GM19463 (cell line): ENCODE measurements at regions not wholly inside any gene's neighbourhood (a gene's known extent, or its start where the extent isn't known, plus 50 kb on each side); places are given as distances from the start of the nearest gene placed in this dataset.

Experiments used
- ATAC-seq: cut with Tn5 transposase; IDR thresholded peaks from one replicate; pipeline ENCODE4 v1.9.1; 2021; ENCODE audit warnings: mild to moderate bottlenecking, moderate library complexity; ENCODE audit not compliant: unreplicated experiment

DNA sequence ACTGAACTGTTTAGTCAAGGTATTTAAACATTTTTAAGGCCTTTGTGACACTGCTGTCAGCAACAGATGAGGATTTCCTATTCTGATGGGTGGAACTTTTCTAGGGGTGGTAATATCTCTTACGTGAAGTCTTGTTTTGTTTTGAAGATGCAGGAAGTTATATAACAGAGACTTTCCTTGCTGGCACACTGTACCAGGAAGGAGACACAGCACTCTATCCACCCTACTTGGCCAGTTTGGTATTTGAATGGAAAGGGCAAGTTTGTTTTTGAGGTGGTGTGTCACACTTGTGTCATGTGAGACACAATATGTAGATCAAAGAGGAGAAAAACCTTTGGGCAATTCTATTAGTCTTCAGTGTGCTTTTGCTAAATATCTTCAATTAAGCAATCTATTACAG, 51.6 kb upstream of the SRP54 start:
- peak; percentile 36 for ATAC-seq

GRCh38 chr14:34930591-34931091, 52.2 kb upstream of the SRP54 start:
- peak; percentile 58 for ATAC-seq

GRCh38 chr14:34926552-34926951, 51.4 kb upstream of the BAZ1A start:
- no peak for ATAC-seq
